ENCODE measurements at regions not wholly inside any gene's neighbourhood (a gene's known extent, or its start where the extent isn't known, plus 50 kb on each side); places are given as distances from the start of the nearest gene placed in this dataset.

DNA sequence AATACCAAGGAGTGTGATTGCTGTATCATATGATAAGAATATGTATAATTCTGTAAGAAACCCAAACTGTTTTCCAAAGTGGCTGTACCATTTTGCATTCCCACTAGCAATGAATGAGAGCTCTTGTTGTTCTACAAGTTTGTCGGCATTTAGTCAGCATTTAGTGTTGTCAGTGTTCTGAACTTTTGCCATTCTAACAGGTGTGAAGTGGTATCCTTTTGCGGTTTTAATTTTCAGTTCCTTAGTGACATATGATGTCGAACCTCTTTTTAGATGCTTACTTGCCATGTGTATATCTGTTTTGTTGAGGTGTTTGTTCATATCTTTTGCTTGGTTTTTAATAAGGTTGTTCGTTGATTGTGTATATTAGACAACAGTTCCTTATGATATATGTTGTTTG, 296.3 kb upstream of the IZUMO3 start:
- no peak overlapping the region for H3K27ac ChIP-seq (ENCODE audit: insufficient read depth, low read length)
- H3K4ac ChIP-seq (ENCODE audit: low read depth, low read length) = no peak overlapping the region
- ATAC-seq (ENCODE audit: low read depth) (no peak), DNase-seq (no peak)
- H2BK5ac ChIP-seq (ENCODE audit: low read depth, low read length, poor library complexity, severe bottlenecking) = no peak overlapping the region
- no peak overlapping the region for H3K4me3 ChIP-seq (ENCODE audit: insufficient read depth, low read depth, low read length)
- no peaks in the 10 kb centered on the region for H3K79me1 ChIP-seq (ENCODE audit: low read depth in 1 of 2, low read length in 2 of 2)
- H2BK15ac ChIP-seq (ENCODE audit: low read depth, low read length) = no peak overlapping the region
- no peak overlapping the region for H2AK5ac ChIP-seq (ENCODE audit: low read depth, low read length)
- no peak overlapping the region for H2BK20ac ChIP-seq (ENCODE audit: low read depth, low read length)
- H3K18ac ChIP-seq (ENCODE audit: low read depth, low read length) = no peak overlapping the region
- H3K4me1 ChIP-seq (ENCODE audit: control insufficient read depth, insufficient read depth, low read length) = no peaks in the 10 kb centered on the region
- no peak overlapping the region for H3K14ac ChIP-seq (replicated peaks; ENCODE audit: low read depth, low read length)
- no peak for TF ChIP-seq RCOR1 (IDR thresholded peaks at IDR 0.05; ENCODE audit: insufficient replicate concordance, low read length)
- TF ChIP-seq BHLHE40 (IDR thresholded peaks at IDR 0.05; ENCODE audit: low read depth, low read length) = no peak
- TF ChIP-seq MXI1 (IDR thresholded peaks at IDR 0.05; ENCODE audit: borderline replicate concordance, low read depth, low read length) = no peak
- no peak for TF ChIP-seq NFE2L2 (IDR thresholded peaks at IDR 0.05; ENCODE audit: low read depth, low read length)
- TF ChIP-seq, protein P1, sequence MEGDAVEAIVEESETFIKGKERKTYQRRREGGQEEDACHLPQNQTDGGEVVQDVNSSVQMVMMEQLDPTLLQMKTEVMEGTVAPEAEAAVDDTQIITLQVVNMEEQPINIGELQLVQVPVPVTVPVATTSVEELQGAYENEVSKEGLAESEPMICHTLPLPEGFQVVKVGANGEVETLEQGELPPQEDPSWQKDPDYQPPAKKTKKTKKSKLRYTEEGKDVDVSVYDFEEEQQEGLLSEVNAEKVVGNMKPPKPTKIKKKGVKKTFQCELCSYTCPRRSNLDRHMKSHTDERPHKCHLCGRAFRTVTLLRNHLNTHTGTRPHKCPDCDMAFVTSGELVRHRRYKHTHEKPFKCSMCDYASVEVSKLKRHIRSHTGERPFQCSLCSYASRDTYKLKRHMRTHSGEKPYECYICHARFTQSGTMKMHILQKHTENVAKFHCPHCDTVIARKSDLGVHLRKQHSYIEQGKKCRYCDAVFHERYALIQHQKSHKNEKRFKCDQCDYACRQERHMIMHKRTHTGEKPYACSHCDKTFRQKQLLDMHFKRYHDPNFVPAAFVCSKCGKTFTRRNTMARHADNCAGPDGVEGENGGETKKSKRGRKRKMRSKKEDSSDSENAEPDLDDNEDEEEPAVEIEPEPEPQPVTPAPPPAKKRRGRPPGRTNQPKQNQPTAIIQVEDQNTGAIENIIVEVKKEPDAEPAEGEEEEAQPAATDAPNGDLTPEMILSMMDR (conservative IDR thresholded peaks at IDR 0.05; ENCODE audit: low read depth, low read length) = no peak
- TF ChIP-seq CHD1 (IDR thresholded peaks at IDR 0.05; ENCODE audit: low read depth, low read length) = no peak
- TF ChIP-seq SMC3 (IDR thresholded peaks at IDR 0.05; ENCODE audit: low read depth, low read length) = no peak
- no peak for TF ChIP-seq MAZ (IDR thresholded peaks at IDR 0.05; ENCODE audit: borderline replicate concordance, low read depth, low read length)
- TF ChIP-seq FOS (IDR thresholded peaks at IDR 0.05; ENCODE audit: low read depth, low read length) = no peak
- TF ChIP-seq CEBPB (IDR thresholded peaks at IDR 0.05; ENCODE audit: low read depth, low read length) = no peak
- no peak for TF ChIP-seq RFX5 (IDR thresholded peaks at IDR 0.05; ENCODE audit: low read depth, low read length)
- TF ChIP-seq, protein P2, sequence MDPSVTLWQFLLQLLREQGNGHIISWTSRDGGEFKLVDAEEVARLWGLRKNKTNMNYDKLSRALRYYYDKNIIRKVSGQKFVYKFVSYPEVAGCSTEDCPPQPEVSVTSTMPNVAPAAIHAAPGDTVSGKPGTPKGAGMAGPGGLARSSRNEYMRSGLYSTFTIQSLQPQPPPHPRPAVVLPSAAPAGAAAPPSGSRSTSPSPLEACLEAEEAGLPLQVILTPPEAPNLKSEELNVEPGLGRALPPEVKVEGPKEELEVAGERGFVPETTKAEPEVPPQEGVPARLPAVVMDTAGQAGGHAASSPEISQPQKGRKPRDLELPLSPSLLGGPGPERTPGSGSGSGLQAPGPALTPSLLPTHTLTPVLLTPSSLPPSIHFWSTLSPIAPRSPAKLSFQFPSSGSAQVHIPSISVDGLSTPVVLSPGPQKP (IDR thresholded peaks at IDR 0.05; ENCODE audit: borderline replicate concordance, low read depth, low read length) = no peak
- no peak for TF ChIP-seq POLR2A (IDR thresholded peaks at IDR 0.05; ENCODE audit: low read depth, low read length)
- no peak overlapping the region for H2AFZ ChIP-seq (replicated peaks; ENCODE audit: low read length, poor library complexity)
- intact Hi-C loops (cut with micrococcal nuclease) (no loop called here), in situ Hi-C loops (cut with MboI; ENCODE audit: low sequenced_read_pairs) (no loop called here), dilution Hi-C loops (cut with HindIII; ENCODE audit: low sequenced_read_pairs, unreplicated experiment) (no loop called here)
- no peak overlapping the region for H3K56ac ChIP-seq (ENCODE audit: extremely low read depth, insufficient read depth, low read length)
- H2AK9ac ChIP-seq (replicated peaks; ENCODE audit: low read depth, low read length, poor library complexity) = no peak overlapping the region
- no peaks in the 10 kb centered on the region for H3K9me1 ChIP-seq (ENCODE audit: insufficient read depth, low read length)
- H3K23ac ChIP-seq (ENCODE audit: low read depth, low read length) = no peak overlapping the region
- POLR2A ChIA-PET (ENCODE audit: unreplicated experiment) = no interaction called here
- no peak overlapping the region for H4K5ac ChIP-seq (ENCODE audit: low read depth, low read length)
- no CpG with 5 or more reads among the region's 4 CpGs for WGBS, 2 experiments (ENCODE audit: extremely low coverage in 2 of 2, insufficient read length in 1 of 2)
- H3K4me2 ChIP-seq (ENCODE audit: low read depth, low read length) = no peak overlapping the region
- CTCF ChIA-PET = no interaction called here
- BruUV-seq (replicated peaks) = no TSS peak
- H4K8ac ChIP-seq (ENCODE audit: low read depth in 2 of 2, low read length in 2 of 2) = no peak overlapping the region
- no peaks in the 10 kb centered on the region for H3K36me3 ChIP-seq (ENCODE audit: control insufficient read depth, insufficient read depth, low read length)
- no peaks in the 10 kb centered on the region for H3K9me3 ChIP-seq (ENCODE audit: control insufficient read depth, insufficient read depth, low read length)
- H4K91ac ChIP-seq (ENCODE audit: insufficient read depth, low read depth, low read length) = no peak overlapping the region
- no peaks in the 10 kb centered on the region for H3K27me3 ChIP-seq (ENCODE audit: control insufficient read depth, insufficient read depth, low read length)
- no peak overlapping the region for H3K9ac ChIP-seq (ENCODE audit: low read depth, low read length)
- H4K20me1 ChIP-seq (ENCODE audit: insufficient read depth, low read length) = no peaks in the 10 kb centered on the region
- H2BK120ac ChIP-seq (ENCODE audit: low read depth, low read length) = no peak overlapping the region

All from IMR-90 (cell line).